ENCODE measurements at regions not wholly inside any gene's neighbourhood (a gene's known extent, or its start where the extent isn't known, plus 50 kb on each side); places are given as distances from the start of the nearest gene placed in this dataset.

DNA sequence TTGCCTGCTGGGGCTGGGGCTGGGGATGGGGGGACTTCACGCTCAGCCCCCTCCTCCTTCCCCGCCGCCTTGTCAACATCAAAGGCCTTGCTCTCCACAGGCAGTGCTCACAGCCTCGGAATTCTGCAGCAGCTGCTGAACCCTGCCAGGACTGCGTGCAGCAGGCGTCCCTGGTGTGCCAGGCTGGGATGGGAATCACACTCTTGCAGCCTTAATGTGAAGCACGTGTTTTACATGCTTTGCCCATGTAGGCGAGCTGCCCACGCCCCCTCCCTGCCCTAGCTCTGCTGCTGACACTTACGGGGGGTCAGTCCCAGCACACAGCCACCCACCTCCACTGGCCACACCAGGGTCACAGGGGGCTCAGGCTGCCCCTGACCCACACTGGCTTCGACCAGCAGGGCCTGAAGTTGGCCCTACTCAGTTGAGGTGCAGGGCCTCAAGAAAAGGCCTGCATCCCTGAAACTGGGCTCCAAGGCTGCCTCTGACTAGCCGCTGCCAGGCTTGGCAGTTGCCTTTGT, 276.2 kb upstream of the RTL1 start:
- DNase-seq (ENCODE audit: low spot score), result no peak

DNA sequence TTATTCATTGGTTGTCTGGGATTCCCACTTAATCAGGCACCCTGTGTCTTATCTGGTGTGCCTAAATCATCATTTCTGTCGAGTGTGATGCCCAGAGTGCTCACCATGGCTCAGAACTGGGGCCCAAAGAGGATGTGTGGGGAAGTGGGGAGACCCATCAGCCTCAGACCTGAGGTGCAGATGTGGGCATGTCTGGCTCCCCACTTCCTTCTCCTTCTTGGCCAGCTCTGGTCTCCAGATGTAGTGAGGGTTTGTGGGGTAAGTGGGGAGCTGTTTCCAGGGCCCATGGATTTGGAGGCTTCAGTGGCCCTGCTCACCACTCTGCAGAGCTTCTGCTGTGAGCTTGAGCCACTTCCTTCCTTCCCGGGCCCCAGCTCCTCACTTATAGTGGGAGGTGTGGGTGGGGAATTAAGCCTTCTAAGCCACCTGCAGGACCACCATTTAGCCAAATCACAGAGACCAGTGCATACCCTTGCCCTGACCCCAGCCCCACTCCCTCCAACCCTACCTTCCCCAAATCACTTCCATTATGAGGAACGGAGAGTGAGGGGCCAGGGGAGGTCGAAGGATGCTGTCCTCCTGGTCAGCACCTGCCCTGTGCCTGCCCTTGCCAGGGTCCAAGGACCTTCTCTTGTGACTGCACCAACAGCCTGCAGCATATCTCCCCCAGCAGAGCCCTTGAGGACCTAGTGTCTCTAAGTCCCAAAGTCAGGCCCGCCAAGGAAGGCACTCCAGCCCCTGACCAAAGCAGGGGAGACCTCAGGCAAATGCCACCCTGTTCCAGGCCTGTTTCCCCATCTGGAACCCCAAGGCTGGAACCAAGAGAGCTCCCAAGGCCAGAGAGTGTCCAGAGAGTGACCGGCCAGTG, 278.2 kb upstream of the RTL1 start:
- no peak for DNase-seq (ENCODE audit: low spot score)

DNA sequence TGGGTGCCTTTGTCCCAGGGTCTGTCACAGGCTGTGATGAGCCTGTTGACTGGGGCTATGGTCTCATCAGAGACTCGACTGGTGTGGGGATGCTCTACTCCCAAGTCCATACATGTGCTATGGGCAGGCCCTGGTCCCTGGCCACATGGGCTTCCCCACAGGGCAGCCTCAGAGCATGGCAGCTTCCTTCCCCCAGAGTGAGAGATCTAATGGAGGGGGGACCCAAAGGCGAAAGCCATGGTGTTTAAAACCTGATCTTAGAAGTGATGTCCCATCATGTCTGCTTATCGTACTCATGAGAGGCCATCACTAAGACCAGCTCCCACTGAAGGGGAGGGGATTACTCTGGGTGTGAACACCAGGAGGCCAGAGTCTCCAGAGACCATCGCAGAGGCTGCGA, 279.0 kb upstream of the RTL1 start:
- DNase-seq (ENCODE audit: low spot score), result no peak

DNA sequence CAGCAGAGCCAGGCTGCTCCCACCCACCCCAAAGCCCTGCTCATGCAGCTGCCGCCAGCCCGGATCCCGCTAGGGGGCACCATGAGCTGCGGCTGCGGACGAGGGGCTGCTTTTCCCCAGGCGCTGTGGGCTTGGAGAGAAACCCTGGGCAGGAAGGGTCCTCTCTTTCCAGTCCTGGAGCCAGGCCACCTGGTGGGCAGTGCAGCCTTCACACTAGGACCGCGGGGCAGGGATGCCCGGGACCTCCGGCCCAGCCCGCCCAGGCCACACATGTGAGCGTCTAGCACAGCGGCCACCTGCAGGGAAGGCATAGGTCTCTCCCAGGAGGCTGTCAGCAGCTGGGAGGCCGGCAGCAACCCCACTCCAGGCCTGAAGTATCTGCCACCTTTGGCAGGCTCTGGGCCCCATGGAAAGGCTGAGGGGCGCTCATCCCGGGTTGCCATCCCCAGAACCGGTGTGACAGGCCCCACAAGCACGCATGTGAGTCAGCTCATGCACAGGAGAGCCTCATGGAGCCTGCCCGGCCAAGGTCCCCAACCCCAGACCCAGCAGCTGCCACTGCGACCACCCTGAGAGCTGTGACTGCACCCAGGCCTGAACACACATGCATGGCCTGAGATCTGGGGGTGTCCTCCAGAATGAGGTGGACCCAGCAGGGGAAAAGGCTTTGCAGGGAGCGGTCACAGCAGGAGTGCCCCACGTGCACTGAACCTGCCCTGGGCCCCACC, 280.0 kb upstream of the RTL1 start:
- no peak for DNase-seq (ENCODE audit: low spot score)

DNA sequence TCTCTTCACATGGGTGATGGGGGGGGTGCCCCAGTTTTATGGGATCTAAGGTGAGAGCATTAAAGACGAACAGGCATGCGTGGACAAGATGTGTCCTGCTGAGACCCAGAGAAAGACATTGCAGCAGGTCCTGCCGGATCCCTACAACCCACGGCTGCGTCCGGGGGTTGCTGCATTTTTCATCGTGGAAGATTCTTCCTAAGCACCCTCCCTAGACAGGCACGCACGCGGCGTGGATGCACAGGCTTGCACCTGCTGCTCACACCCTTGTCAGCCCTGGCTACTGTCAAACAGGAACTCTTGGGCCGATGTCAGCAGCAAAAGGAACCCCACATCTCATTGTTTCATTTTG, 280.6 kb upstream of the RTL1 start:
- DNase-seq (ENCODE audit: low spot score), result no peak

DNA sequence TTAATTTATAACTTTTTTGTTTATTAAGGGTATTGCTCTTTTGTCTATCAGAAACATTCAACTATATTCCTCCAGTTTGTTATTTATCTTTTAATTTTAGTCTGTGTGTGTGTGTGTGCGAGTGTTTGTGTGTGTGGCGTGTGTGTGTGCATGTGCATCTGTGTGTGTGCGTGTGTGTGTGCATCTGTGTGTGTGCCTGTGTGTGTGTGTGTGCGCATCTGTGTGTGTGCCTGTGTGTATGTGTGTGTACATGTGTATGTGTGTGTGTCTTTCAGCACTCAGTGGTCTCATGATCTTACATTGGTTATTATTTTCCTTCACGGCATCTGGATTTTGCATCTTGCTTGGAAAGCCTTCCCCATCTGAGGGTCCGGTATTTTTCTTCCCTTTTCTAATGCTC, 281.1 kb upstream of the RTL1 start:
- DNase-seq (ENCODE audit: low spot score), result no peak

DNA sequence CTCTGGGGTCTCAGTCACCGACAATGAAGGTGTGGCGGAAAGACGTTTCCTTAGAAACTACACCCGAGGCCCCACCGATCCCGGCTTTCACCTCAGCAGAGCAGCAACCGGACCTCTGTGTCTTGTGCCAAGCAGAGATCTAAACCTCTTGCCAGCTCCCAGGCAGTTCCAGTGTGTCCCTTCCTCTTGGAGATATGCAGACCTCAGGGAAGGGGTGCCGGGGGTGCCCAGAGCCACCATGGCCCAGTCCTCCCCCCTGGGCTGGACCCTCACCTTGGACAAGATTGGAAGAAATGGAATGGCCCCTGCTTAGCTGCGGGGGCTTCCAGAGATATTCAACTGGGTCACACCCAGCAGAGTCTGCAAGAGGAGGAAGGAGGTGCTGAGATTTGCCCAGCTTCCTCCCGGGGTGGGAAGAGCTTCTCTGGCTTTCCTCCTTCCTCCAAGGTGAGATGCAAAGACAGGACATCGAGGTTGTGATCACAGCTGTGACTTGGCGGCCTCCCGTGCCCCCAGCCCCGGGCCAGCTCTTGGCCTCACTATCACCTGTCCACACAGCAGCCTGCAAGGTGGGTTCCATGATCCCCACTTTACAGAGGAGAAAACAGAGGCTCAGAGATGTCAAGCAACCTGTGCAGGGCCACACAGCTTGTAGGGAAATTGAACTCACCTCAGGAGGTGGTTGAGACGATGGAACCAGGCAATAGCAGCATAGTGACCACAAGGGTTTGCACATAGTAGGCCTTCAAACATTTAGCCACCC, 281.7 kb upstream of the RTL1 start:
- DNase-seq (ENCODE audit: low spot score), result no peak

DNA sequence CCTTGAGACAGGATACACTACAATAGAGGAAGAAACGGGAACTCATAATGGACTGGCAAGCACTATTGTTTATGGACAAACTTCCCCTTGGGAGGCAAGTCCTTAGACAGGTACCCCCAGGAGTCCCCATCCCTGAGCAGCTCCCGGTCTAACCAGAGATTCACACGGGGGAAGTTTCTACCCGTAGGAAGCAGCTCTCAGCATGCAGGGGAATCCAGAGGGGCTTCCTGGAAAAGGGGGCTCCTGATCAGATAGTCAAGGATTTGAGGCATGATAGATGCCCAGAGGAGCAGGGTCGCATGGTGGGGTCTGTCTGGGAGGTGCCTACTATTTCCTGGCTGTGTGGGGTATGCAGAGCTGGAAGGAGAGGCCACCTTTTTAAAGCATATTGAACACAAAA, 282.4 kb upstream of the RTL1 start:
- DNase-seq (ENCODE audit: low spot score), result no peak

DNA sequence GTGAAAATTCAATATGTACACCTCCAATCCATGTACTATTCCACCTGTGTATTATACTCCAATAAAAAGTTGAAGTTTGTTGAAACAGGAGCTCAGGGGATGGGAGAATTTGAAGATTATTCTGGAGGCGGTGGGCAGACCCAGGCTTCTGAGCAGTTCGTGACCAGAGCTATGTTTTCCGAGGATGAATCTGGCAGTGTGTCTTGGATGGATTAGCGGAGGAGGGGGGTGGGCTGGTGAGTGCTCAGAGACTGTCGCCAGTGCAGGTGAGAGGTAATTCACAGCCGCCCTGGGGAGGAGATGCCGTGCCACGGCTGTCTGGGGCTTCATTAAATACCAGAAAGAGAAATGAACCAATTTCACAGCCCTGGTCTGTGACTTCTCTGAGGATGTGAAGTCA, 283.0 kb upstream of the RTL1 start:
- no peak for DNase-seq (ENCODE audit: low spot score)

DNA sequence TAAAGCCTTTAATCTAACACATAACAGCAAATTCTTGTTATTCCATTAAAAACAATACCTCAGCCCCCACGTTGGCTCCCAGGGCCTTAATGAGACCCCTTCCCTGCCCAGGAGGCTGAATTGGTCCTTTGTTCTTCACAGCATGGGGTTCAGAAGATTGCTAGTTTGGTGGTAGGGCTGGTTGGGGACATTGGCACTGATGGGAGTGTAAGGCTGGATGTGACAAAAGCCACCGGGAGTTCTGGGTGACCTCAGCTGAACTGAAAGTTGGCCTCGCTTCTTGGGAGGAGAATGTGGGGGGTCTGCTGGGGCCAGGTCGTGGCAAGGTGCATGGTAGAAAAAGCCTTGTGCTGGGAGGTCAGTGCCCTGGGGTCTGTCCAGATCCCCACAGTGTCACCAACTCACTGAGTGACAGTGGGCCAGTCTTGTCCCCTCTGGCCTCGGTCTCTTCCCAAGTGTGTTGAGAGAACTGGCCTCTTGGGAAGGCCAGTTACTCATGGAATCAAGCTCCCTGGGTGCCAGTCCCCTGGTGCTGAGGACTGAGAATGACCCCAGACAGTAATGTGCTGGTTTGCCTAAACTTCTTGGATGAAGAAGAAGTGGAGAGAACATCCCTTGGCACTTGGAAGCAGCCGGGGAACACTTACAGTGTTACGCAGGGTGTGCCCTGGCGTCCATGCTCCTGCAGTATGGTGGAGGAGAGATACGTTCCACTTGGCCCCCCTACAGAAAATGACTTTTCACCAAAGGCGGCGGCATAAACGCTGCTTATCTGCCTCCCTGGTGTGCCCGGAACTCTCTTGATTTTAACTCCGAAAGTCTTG, 283.7 kb upstream of the RTL1 start:
- no peak for DNase-seq (ENCODE audit: low spot score)

DNA sequence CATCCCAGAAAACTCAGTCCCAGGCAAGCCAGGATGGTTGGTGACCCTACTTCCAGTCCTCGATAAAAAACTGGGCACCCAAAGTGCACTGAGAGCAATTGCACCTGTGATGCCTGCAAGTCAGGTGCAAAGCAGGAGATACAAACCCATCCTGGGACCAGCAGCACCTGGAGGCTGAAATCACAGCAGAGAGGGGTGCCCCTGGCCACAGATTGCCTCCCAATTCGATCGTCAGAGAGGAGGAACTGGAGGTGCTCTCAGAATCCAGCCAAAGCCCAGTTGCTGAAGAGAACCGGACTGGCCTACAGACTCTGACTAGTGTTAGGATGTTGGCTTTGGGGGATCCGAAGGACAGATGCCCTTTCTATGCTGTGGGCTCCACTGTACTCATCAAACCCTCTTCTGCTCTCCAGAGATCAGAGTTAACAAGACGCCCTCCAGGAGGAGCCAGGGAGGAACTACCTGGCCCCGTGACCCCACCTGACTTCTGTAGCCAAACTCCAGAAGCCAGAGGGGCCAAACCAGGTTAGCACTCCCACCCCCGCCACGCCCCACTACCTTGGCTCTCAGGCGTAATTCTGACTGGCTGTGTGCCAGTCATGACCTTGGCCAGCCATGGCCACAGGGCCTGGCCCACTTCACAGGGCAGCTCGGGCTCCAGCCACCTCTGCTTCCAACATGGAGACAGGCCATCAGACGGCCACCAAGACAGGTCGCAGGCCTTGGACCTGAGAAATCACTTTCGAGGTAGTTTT, 284.5 kb upstream of the RTL1 start:
- no peak for DNase-seq (ENCODE audit: low spot score)

DNA sequence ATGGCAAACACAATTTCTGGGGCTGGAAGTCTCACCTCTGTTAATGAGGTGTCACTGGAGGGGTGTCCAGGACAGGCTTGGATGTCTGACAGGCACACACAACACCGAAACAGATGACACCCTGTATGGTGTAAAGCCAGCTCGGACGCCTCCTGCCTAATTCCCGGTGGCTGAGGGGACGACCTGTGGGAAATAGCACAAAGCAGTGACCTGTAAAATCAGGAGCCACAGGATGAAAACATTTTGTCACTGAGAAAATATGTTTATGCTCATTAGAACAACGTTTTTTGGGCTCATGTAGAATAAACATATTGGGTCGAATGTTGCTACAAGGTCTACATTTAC, 285.0 kb upstream of the RTL1 start:
- DNase-seq (ENCODE audit: low spot score), result no peak

DNA sequence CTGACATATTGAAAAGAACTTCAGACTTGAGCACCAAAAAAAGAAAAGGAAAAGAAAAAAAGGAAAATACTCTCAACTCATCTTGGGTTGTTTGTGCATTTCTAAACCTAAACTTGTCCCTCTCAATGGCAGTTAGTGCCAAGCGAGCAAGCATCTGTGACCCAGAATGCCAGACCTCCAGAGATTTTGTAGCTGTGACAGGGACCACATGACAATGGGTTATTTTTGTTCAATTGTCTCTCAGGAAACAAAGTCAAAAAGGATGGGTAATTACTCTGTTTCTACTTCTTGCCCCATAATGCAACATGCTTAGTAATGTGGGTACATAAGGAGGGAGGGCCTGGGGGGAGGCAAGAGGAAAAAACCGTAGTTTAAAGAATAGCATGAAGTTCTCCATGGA, 285.7 kb upstream of the RTL1 start:
- no peak for DNase-seq (ENCODE audit: low spot score)

DNA sequence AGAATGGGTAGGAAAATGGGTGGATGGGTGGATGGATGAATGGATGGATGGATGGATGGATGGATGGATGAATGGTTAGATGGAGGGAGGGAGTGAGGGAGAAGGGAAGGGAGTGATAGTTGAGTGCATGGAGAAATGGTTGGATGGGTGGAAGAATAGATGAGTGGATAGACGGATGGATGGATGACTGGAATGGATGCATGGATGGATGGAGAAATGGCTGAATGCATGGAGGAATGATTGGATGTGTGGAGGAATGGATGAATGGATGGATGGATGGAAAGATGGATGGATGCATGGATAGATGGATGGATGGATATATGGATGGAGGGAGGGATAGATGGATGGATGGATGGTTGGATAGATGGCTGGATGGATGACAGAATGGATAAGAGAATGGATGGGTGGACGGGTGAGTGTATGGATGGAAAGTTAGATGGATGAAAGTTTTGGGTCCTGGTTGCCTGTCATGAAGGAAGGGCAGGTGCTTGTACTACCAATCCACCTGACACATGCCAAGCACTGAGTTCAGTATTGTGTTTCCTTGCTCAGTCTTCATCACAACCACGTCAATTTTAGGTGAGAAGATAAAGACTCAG, 286.5 kb upstream of the RTL1 start:
- DNase-seq (ENCODE audit: low spot score), result no peak

DNA sequence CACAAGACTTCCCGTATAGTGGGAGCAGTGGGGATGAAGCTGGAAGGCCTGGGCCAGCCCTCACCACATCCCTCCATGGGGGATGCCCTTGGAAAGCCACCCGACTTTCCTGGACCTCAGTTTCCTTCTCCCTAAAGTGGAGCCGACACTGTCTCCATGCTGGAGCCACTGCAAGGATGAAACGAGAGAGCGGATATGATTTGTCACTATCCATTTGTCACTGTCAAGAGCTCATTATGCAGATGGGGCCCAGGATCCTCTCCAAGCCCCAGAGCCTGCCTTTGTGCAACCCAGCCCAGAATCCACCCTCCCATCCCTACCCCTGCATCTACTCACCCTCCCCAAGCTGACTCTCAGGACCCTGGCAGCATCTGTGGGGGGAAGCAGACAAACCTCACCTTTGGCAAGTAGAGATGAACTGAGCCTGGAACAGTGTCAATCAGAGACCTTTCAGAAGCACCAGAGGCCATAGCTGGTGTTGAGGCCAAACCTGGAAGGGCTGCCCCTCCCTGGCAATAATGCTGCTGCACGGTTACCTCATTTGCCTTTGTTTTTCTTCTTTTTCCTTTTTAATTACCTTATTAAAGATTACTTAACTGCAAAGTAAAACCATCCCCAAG, 287.7 kb upstream of the RTL1 start:
- no peak for DNase-seq (ENCODE audit: low spot score)

DNA sequence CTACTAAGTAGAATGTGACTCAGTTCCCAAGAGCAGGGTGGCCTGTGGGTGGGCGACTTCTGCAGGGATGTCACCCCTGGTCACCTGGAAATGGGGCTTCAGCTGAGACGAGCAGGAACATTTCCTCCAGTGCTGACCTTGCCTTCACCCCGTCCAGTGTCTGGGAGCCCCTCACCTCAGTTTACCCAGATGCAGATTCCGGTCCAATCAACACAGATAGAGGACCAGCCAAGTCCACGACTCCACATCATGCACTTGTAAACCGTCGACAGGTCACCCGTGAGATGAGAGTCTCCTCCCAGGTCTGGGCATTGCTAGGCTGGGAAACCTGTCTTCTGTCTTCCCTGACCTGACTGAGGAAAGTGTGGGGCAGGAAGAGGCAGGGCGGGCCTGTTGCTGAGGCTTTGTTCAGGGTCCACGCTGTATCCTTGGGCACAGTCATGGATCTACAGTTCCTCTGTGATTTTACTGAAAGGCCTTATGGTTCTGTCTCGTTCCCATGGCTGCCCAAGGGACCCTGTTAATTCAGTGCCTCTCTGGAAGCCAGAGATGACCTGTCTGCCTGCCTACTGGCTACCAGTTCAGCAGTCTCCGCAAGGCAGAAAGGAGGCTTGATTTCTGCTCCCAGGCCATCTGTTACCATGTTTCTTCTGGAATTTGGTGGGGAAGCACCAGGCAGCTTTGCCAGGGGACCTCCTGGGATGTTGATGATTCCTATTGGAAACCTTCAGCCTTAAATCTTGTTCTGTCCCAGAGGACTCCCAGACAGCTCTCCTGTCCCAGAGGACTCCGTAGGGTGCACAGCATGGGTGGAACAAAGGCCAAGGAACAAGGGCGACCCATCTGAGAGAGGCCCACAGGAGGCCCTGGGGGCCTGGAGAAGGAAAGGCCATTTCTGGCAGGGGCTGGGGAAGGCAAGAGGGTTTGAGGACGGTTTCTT, 288.5 kb upstream of the RTL1 start:
- DNase-seq (ENCODE audit: low spot score), result no peak

DNA sequence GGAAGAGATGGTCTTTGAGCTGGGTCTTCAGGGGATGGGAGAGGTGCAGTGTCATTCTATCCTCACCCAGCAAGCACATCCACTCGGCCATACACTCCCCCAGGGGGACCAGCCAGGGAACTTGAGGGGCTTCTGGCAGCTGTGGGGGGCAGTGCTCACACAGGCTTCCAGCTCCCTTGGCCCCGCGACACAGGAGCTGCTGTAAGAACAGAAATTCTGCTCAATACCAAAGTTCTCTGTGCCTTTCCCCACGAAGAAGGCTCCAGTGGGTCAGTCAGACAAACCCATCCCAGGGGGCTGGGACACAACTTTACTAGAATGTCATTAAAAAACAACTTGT, 289.1 kb upstream of the RTL1 start:
- DNase-seq (ENCODE audit: low spot score), result no peak

DNA sequence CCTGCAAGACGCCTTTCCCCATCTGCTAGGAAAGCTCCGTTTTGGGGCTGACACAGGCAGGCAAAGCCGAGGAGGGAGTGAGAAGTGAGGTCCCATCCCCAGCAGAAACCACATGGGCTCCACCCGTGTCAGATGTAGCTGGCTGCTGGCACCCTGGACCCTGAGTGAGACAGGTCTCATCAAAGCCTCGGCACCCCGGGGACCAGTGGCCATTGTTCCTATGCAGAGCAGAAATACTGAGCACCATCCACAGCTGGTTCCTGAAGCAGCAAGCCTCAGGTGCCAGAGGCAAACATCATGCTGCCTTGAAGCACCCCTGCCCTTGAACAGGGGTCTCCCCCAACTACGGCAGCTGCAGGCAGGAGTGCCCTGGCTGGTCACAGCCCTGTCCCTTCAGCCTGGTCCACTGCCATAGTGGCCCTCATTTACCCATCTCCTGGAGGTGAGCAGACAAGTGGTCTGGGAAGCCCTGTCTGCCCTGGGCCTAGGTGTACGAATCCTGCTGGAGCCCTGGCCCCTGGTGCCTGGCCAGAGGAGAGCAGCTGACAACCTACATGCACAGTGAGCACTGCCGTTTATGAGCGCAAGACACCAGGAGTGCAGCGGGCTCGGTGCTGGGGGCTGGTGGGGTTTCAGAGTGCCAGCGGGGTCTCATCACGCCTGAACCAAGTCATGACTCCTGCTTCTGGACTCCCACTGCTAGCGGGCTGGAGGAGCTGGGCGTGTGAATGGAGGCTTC, 289.8 kb upstream of the RTL1 start:
- DNase-seq (ENCODE audit: low spot score), result no peak

Measured in hematopoietic multipotent progenitor cell treated with erythropoietin and hydrocortisone succinate and interleukin-3 and kit ligand, for 15 days (in vitro differentiated cells).